NB4 (cell line): ENCODE measurements at regions not wholly inside any gene's neighbourhood (a gene's known extent, or its start where the extent isn't known, plus 50 kb on each side); places are given as distances from the start of the nearest gene placed in this dataset.
"Not testable (repeated sequence)": the region's sequence is repeated elsewhere in the genome, so short reads cannot be mapped to it uniquely, and the experiment has no call there.

Experiments used
- CTCF ChIP-seq: IDR thresholded peaks from one replicate; pipeline ENCODE4 v1.5.1; 2012; ENCODE audit warnings: low read depth, low read length
- MYC ChIP-seq: IDR thresholded peaks from 2 replicates; pipeline ENCODE4 v1.6.1; 2011; ENCODE audit warnings: low read depth, low read length
- POLR2A ChIP-seq: IDR thresholded peaks from 2 replicates; pipeline ENCODE4 v1.6.1; 2011; ENCODE audit warnings: mild to moderate bottlenecking; ENCODE audit not compliant: insufficient read length; ENCODE audit errors: extremely low read depth
- TF ChIP-seq, protein P1 (sequence below): IDR thresholded peaks from 2 replicates; pipeline ENCODE4 v1.6.1; 2011; ENCODE audit warnings: low read depth, low read length

DNA sequence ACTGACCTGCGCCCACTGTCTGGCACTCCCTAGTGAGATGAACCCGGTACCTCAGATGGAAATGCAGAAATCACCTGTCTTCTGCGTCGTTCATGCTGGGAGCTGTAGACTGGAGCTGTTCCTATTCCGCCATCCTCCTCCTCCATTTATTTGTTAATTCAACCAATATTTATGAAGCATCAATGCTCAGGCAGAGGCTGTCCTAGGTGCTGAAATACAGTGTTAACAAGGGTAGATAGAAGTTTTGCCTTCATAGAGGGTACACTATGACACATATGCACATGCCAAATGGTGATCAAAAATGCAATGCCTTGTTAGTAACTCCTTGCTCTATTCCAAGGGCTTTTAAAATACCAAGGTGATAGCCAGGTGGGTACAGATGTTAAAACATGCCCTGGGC lies 166.0 kb upstream of the CCL2 start:
- not testable (repeated sequence) for TF ChIP-seq CTCF, MYC, POLR2A
- TF ChIP-seq, protein P1, sequence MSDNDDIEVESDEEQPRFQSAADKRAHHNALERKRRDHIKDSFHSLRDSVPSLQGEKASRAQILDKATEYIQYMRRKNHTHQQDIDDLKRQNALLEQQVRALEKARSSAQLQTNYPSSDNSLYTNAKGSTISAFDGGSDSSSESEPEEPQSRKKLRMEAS = not testable (repeated sequence)
